Thyroid gland (tissue), 4 donors: ENCODE measurements at regions not wholly inside any gene's neighbourhood (a gene's known extent, or its start where the extent isn't known, plus 50 kb on each side); places are given as distances from the start of the nearest gene placed in this dataset.

Experiments
- POLR2A ChIP-seq, 2 donors: fragments of 450-650 bp; IDR thresholded peaks; one replicate each; pipeline ENCODE4 v1.6.1; 2017; ENCODE audit warnings: antibody characterized with exemption in 2 of 2, mild to moderate bottlenecking in 2 of 2, moderate library complexity in 1 of 2
- TF ChIP-seq, protein P1 (sequence below), 6 experiments: fragments of 200-600 bp in 3 of 6; fragments of 450-650 bp in 3 of 6; sonication (generic) in 3 of 6; IDR thresholded peaks; one replicate each; pipeline ENCODE4 v1.5.1; 2016 to 2019; ENCODE audit warnings: antibody characterized with exemption in 6 of 6, mild to moderate bottlenecking in 2 of 6, inconsistent platforms in 1 of 6, moderate library complexity in 1 of 6

DNA sequence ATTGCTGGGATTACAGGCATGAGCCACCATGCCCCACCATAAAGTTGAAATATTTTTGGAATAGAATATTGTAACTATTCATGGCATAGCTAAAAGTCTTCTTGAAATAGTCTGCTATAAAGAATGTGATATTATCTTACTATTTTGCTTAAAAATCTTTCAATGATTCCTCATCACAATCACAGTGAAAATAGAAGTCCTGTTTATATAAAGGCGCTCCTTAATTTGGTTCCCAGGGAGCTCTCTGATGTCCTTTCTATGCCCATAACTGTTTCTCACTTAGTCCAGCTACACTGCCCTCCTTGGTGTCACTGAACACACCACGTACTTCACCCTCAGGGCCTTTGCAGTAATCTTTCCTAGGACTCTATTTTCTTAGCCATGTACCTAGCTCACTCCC is 331.7 kb upstream of the GIMD1 start:
- TF ChIP-seq POLR2A (IDR thresholded peaks at IDR 0.05) = no peak
- TF ChIP-seq, protein P1, sequence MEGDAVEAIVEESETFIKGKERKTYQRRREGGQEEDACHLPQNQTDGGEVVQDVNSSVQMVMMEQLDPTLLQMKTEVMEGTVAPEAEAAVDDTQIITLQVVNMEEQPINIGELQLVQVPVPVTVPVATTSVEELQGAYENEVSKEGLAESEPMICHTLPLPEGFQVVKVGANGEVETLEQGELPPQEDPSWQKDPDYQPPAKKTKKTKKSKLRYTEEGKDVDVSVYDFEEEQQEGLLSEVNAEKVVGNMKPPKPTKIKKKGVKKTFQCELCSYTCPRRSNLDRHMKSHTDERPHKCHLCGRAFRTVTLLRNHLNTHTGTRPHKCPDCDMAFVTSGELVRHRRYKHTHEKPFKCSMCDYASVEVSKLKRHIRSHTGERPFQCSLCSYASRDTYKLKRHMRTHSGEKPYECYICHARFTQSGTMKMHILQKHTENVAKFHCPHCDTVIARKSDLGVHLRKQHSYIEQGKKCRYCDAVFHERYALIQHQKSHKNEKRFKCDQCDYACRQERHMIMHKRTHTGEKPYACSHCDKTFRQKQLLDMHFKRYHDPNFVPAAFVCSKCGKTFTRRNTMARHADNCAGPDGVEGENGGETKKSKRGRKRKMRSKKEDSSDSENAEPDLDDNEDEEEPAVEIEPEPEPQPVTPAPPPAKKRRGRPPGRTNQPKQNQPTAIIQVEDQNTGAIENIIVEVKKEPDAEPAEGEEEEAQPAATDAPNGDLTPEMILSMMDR (IDR thresholded peaks at IDR 0.05) = no peak
